LNCaP clone FGC (cell line): ENCODE measurements at regions not wholly inside any gene's neighbourhood (a gene's known extent, or its start where the extent isn't known, plus 50 kb on each side); places are given as distances from the start of the nearest gene placed in this dataset.

Experiments used
- DNase-seq: peaks from one replicate; pipeline ENCODE4 v3.0.0-alpha.2; 2011; ENCODE audit warnings: low read depth
- H3K4me3 ChIP-seq: 2 replicates; pipeline ENCODE4 v1.5.1; 2011; ENCODE audit warnings: mild to moderate bottlenecking, low read depth, low read length, control low read depth
- TF ChIP-seq, protein P1 (sequence below): IDR thresholded peaks from 2 replicates; pipeline ENCODE4 v1.5.1; 2012; ENCODE audit warnings: mild to moderate bottlenecking; ENCODE audit not compliant: control insufficient read depth, insufficient read depth; ENCODE audit errors: extremely low read depth

DNA sequence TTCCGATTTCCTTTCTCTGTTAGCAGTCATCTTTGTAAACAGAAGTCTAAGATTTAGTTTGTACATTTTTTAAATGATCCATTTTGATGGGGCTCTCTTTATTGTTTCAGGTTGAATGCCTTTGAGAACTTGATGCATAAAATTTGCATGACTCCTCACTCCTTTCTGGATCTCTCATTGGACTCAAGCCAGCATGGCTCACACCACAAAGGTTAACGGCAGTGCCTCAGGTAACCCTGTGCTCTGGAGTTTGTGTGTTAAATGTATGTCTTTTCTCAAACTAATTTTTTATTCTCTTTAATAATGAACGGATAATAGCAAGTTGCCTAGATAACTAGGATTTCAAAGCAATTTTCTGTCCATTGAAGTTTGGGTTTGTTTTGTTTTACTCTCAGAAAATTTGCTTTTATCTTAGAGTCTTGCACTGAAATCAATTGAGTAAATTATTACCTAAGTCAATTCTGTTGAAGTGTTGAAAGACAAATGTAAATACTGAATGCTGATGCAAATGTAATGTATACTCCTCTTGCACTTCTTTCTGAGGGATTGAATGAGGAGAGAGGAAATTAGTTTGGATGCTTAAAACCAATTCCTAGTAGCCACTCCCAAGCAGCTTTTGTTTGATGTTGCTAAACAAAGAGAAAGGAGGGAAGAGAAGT, 164.6 kb upstream of the DMRT1 start:
- no peak for DNase-seq
- TF ChIP-seq, protein P1, sequence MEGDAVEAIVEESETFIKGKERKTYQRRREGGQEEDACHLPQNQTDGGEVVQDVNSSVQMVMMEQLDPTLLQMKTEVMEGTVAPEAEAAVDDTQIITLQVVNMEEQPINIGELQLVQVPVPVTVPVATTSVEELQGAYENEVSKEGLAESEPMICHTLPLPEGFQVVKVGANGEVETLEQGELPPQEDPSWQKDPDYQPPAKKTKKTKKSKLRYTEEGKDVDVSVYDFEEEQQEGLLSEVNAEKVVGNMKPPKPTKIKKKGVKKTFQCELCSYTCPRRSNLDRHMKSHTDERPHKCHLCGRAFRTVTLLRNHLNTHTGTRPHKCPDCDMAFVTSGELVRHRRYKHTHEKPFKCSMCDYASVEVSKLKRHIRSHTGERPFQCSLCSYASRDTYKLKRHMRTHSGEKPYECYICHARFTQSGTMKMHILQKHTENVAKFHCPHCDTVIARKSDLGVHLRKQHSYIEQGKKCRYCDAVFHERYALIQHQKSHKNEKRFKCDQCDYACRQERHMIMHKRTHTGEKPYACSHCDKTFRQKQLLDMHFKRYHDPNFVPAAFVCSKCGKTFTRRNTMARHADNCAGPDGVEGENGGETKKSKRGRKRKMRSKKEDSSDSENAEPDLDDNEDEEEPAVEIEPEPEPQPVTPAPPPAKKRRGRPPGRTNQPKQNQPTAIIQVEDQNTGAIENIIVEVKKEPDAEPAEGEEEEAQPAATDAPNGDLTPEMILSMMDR = no peak
- H3K4me3 ChIP-seq = no peak overlapping the region

DNA sequence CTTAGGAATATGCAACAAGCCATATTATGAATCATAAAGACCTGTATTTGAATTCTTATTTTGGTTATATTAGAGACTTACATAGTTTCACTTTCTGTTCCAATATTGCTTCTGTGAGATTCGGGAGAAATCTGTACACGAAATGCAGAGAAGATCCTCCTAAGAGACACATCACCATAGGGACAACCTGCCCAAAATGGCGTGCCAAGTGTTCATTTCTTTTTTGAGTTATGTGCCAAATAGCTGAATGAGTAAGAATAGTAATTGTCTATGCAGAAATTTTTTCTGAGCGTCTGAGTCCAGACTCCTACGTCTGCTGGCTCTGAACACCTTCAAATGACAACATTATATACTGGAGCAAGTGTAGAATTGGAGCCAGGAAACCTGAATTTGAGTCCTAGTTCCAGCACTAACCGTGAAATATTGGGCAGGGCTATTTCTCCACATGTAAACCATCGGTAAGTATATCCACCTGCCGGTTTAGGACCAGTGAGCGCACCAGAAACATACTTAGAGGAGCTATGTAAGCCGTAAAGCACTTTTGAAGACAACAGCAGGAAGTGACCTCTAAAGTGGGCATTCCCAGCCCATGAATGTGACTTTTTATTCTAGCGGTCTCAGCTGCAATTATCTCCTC, 163.9 kb upstream of the DMRT1 start:
- TF ChIP-seq, protein P1 = no peak
- DNase-seq = no peak
- H3K4me3 ChIP-seq = no peak overlapping the region

DNA sequence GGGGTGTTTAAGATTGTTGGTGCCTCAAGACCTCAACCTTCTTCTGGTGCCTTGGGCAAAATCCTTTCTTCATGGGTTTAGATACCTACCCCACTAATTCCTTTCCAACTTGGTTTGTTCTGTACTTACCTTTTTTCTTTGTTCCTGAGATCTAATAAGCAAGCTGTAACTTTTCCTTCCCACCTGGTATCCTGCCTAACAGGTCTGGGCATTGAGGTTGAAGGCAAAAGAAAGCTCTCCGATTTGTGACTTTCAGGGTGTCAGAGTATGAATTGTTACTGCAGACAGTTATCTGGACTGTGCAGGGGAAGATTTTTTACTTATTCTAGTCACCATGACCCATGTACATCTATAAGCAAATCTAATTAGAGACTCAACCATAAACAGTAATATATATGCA, 162.6 kb upstream of the DMRT1 start:
- TF ChIP-seq, protein P1 = no peak
- no peak overlapping the region for H3K4me3 ChIP-seq
- DNase-seq = no peak

DNA sequence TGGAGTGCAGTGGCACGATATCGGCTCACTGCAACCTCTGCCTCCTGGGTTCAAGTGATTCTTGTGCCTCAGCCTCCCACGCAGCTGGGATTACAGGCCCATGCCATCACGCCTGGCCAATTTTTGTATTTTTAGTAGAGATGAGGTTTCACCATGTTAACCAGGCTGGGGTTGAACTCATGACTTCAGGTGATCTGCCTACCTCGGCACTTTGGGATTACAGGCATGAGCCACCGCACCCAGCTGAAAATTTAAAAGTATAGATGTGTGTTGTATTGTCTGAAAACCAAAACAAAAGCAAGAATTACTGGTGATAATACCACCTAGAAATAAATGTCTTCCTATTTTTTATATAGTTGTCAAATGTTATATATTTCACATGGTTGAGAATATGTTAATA, 162.0 kb upstream of the DMRT1 start:
- TF ChIP-seq, protein P1 = no peak
- no peak for DNase-seq
- H3K4me3 ChIP-seq = no peak overlapping the region

DNA sequence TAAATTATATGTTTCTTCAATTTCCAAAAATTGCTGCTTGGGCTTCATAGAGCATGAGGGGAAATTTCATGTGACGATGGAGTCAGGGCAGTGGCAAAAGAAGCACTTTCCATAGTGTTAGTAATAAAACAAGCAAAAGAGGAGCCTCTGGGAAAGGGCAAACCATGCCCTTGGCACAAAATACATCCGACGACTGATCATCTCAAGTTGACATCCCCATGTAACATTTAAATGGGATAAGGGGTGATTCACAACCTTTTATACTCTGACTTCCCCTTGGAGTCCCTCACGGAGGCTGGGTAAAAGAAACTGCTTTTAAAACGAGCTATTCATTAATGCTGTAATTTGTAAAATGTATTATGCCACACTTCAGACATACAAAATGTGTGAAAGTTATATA, 161.4 kb upstream of the DMRT1 start:
- TF ChIP-seq, protein P1 = no peak
- H3K4me3 ChIP-seq = no peak overlapping the region
- DNase-seq = no peak

DNA sequence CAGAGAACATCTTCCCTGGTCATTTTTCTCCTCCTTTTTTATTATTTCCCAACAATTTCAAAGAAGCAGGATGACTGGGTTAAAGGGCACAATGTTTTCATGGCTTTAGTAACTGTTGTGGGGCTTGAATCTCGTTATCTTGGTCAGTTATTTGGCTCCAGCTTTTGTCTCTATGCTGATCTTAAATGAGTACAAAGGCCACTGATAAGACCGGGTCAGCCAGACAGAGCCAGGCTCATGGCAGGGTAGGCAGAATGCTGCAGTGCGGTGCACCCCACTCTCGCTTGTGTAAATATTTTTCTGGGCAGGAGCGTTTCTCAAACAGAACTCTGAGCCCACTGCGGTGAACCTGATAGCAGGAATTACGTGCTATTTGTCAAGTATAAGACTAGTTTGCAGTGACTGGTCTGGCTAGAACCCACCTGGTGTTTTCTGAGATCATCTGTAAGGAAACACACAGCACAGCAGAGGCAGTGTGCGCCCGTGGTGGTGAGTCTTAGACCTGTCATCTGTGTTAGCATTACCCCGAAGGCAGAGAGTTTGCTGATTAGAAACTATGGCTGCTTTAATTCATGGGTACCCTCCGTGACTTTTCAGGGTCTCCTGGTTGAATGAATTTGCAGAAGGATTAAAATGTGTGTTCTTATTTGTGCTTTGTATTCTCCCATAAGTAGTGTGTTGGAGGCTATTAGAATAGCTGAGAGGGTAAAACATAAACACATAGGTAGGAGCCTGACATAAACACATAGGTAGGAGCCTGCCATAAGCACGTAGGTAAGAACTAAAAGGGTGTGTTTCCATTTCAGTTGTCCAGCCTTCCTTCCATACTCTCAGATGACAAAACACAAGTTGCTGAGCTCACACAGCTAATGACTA, 158.6 kb upstream of the DMRT1 start:
- H3K4me3 ChIP-seq = no peak overlapping the region
- TF ChIP-seq, protein P1 = no peak
- DNase-seq = no peak
